ENCODE measurements at regions not wholly inside any gene's neighbourhood (a gene's known extent, or its start where the extent isn't known, plus 50 kb on each side); places are given as distances from the start of the nearest gene placed in this dataset.

GRCh38 chr12:113698510-113698858 lies 226.8 kb upstream of the LHX5 start:
- H3K4me1 ChIP-seq, result no peaks in the 10 kb centered on the region
- no peak overlapping the region for H3K27ac ChIP-seq
- TF ChIP-seq, protein P1, sequence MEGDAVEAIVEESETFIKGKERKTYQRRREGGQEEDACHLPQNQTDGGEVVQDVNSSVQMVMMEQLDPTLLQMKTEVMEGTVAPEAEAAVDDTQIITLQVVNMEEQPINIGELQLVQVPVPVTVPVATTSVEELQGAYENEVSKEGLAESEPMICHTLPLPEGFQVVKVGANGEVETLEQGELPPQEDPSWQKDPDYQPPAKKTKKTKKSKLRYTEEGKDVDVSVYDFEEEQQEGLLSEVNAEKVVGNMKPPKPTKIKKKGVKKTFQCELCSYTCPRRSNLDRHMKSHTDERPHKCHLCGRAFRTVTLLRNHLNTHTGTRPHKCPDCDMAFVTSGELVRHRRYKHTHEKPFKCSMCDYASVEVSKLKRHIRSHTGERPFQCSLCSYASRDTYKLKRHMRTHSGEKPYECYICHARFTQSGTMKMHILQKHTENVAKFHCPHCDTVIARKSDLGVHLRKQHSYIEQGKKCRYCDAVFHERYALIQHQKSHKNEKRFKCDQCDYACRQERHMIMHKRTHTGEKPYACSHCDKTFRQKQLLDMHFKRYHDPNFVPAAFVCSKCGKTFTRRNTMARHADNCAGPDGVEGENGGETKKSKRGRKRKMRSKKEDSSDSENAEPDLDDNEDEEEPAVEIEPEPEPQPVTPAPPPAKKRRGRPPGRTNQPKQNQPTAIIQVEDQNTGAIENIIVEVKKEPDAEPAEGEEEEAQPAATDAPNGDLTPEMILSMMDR (IDR thresholded peaks at IDR 0.05), result no peak
- TF ChIP-seq EP300 (IDR thresholded peaks at IDR 0.05) (no peak), POLR2A (IDR thresholded peaks at IDR 0.05) (no peak)
- WGBS, 2 donors, result 51 to 68% methylated on average over 5 of the region's 5 CpGs
- peaks cover 0 to 3% of the 10 kb centered on the region in 2 donors for H3K27me3 ChIP-seq
- H3K36me3 ChIP-seq, result no peaks in the 10 kb centered on the region
- no peak overlapping the region for H3K4me3 ChIP-seq
- DNase-seq (ENCODE audit: low spot score in 2 of 2), result no peak
- H3K9me3 ChIP-seq, result peaks cover 0 to 5% (median 0%) of the 10 kb centered on the region in 4 donors

DNA sequence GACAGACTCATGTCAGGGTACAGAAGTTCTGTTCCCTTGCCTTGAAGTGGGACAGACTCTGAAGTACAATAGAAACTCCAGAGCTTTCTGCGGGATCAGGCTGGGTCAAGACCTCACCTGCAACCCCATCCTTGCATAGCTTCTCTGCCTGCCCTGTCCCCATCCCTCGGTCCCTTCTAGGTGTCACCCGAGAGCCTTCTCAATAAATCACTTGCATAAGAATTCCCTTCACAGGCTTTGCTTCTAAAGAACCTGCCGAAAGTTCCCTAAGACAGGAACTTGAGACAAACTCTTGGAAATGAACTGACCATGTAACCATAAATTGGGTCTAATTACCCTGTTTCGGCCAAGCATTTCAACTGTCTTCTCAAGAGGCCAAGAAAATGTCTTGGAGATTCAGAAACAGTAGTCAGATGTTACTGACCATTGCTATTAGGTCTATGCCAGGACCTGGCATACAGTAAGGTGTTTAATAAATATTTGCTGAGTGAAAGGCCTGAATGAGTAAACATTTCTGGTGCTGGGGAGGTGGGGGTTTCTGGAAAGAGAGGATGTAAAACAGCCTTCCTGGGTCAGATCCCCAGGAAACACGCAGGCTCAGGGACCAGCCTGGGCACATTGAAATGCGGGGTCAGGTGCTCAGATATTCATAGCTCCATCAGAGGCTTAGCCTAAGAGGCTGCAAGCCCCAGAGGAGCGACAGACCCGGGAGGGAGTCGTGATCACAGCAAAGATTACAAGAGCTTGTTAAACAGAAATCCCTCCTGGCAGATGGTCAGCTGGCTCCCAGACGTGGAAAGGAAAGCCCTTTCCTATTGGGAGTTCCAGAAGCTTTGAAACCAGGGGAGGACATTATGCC lies 226.2 kb upstream of the LHX5 start:
- H3K27me3 ChIP-seq, result peaks cover 0 to 3% of the 10 kb centered on the region in 2 donors

GRCh38 chr12:113697104-113697503 lies 225.4 kb upstream of the LHX5 start:
- Histone ChIP-seq H3K4me3 (no peak overlapping the region), H3K9me3 (peaks cover 0 to 5% (median 0%) of the 10 kb centered on the region in 4 donors), H3K4me1 (no peaks in the 10 kb centered on the region), H3K27ac (no peak overlapping the region), H3K27me3 (peaks cover 0 to 3% of the 10 kb centered on the region in 2 donors), H3K36me3 (no peaks in the 10 kb centered on the region)
- no peak for DNase-seq (ENCODE audit: low spot score in 2 of 2)
- no peak for TF ChIP-seq EP300 (IDR thresholded peaks at IDR 0.05)
- whole genome bisulfite sequencing, 2 donors, result 59 to 62% methylated on average over 5 of the region's 5 CpGs

More for the DNA sequence above, 226.2 kb upstream of the LHX5 start:
- no peak for DNase-seq (ENCODE audit: low spot score in 2 of 2)
- Histone ChIP-seq H3K4me3 (no peak overlapping the region), H3K36me3 (no peaks in the 10 kb centered on the region), H3K4me1 (no peaks in the 10 kb centered on the region), H3K27ac (no peak overlapping the region), H3K9me3 (peaks cover 0 to 5% (median 0%) of the 10 kb centered on the region in 4 donors)
- WGBS, 2 donors, result 18 to 19% methylated on average over 11 of the region's 11 CpGs
- TF ChIP-seq POLR2A (IDR thresholded peaks at IDR 0.05) (no peak), EP300 (IDR thresholded peaks at IDR 0.05) (no peak)
- TF ChIP-seq, protein P1 (IDR thresholded peaks at IDR 0.05), result no peak

- TF ChIP-seq EP300 (IDR thresholded peaks at IDR 0.05) (no peak), POLR2A (IDR thresholded peaks at IDR 0.05) (no peak)
- TF ChIP-seq, protein P1 (IDR thresholded peaks at IDR 0.05), result no peak
- Histone ChIP-seq H3K9me3 (no peaks in the 10 kb centered on the region), H3K27ac (no peak overlapping the region), H3K4me1 (no peaks in the 10 kb centered on the region), H3K36me3 (no peaks in the 10 kb centered on the region), H3K27me3 (peaks cover 0 to 3% of the 10 kb centered on the region in 2 donors), H3K4me3 (no peak overlapping the region)
- no peak for DNase-seq (ENCODE audit: low spot score in 2 of 2)
- 63 to 65% methylated on average over 8 of the region's 8 CpGs for WGBS, 2 donors
These were observed 222.0 kb upstream of the LHX5 start for GRCh38 chr12:113693693-113694092.

GRCh38 chr12:113689047-113689610 lies 217.5 kb upstream of the LHX5 start:
- no peaks in the 10 kb centered on the region for H3K4me1 ChIP-seq

More at GRCh38 chr12:113689047-113689610, 217.5 kb upstream of the LHX5 start:
- H3K36me3 ChIP-seq, result no peaks in the 10 kb centered on the region
- peaks cover 0 to 3% of the 10 kb centered on the region in 2 donors for H3K27me3 ChIP-seq
- TF ChIP-seq, protein P1 (IDR thresholded peaks at IDR 0.05), result no peak
- TF ChIP-seq POLR2A (IDR thresholded peaks at IDR 0.05), result no peak
- TF ChIP-seq EP300 (IDR thresholded peaks at IDR 0.05), result no peak
- no peak overlapping the region for H3K27ac ChIP-seq
- no peaks in the 10 kb centered on the region for H3K9me3 ChIP-seq
- H3K4me3 ChIP-seq, result no peak overlapping the region
- WGBS, 2 donors, result 76 to 87% methylated on average over 9 of the region's 9 CpGs
- DNase-seq (ENCODE audit: low spot score in 2 of 2), result no peak
